DND-41 (cell line): ENCODE measurements at regions not wholly inside any gene's neighbourhood (a gene's known extent, or its start where the extent isn't known, plus 50 kb on each side); places are given as distances from the start of the nearest gene placed in this dataset.

ENCODE experiments used
- ATAC-seq: fragments of 200-7000 bp; cut with Tn5 transposase; 3 replicates; pipeline ENCODE4 v1.9.1; 2021; ENCODE audit warnings: low read depth; ENCODE audit not compliant: insufficient read depth
- DNase-seq: peaks from one replicate; pipeline ENCODE4 v3.0.0-alpha.2; 2020
- H2AFZ ChIP-seq: 2 replicates; pipeline ENCODE4 v1.6.0; 2012; ENCODE audit warnings: low read depth, low read length
- H3K27ac ChIP-seq: 2 replicates; pipeline ENCODE4 v1.5.1; 2012; ENCODE audit warnings: low read length, inconsistent platforms
- H3K27me3 ChIP-seq: fragments of 200-600 bp; sonication (generic); 2 replicates; pipeline ENCODE4 v1.6.0; 2012; ENCODE audit warnings: low read length, mild to moderate bottlenecking, inconsistent platforms; ENCODE audit not compliant: insufficient read depth, poor library complexity
- H3K36me3 ChIP-seq: 2 replicates; pipeline ENCODE4 v1.5.1; 2012; ENCODE audit warnings: low read length, inconsistent platforms; ENCODE audit not compliant: insufficient read depth
- H3K4me1 ChIP-seq: 2 replicates; pipeline ENCODE4 v1.5.1; 2012; ENCODE audit warnings: mild to moderate bottlenecking, low read length; ENCODE audit not compliant: insufficient read depth
- H3K4me2 ChIP-seq: 2 replicates; pipeline ENCODE4 v1.6.0; 2012; ENCODE audit warnings: mild to moderate bottlenecking, moderate library complexity, low read length, inconsistent platforms; ENCODE audit not compliant: insufficient read depth
- H3K4me3 ChIP-seq, 2 experiments: fragments of 200-600 bp in 1 of 2; shearing (Covaris generic) in 1 of 2; 2 replicates each; pipeline ENCODE4 v1.5.1; 2012 to 2016; ENCODE audit warnings: inconsistent platforms in 2 of 2, low read length in 2 of 2, mild to moderate bottlenecking in 2 of 2, low read depth in 1 of 2, moderate library complexity in 1 of 2
- H3K79me2 ChIP-seq: 2 replicates; pipeline ENCODE4 v1.6.0; 2012; ENCODE audit warnings: low read length, inconsistent platforms; ENCODE audit not compliant: insufficient read depth
- H3K9ac ChIP-seq: 2 replicates; pipeline ENCODE4 v1.6.0; 2012; ENCODE audit warnings: low read depth, mild to moderate bottlenecking, inconsistent platforms, low read length, moderate library complexity
- H3K9me3 ChIP-seq: 2 replicates; pipeline ENCODE4 v1.5.1; 2012; ENCODE audit warnings: low read length, moderate library complexity, mild to moderate bottlenecking, inconsistent platforms; ENCODE audit not compliant: insufficient read depth, severe bottlenecking
- H4K20me1 ChIP-seq: 2 replicates; pipeline ENCODE4 v1.6.0; 2012; ENCODE audit warnings: low read length; ENCODE audit not compliant: insufficient read depth
- CTCF ChIP-seq: IDR thresholded peaks from 2 replicates; pipeline ENCODE4 v1.5.1; 2012; ENCODE audit warnings: borderline replicate concordance, low read length, moderate library complexity, mild to moderate bottlenecking; ENCODE audit not compliant: poor library complexity, severe bottlenecking; ENCODE audit errors: extremely low read depth
- EZH2 ChIP-seq: IDR thresholded peaks from 3 replicates; pipeline ENCODE4 v1.6.1; 2012; ENCODE audit warnings: borderline replicate concordance, low read depth, mild to moderate bottlenecking, moderate library complexity, low read length, inconsistent platforms; ENCODE audit not compliant: severe bottlenecking

GRCh38 chr3:82001276-82001923, 240.0 kb upstream of the GBE1 start:
- ATAC-seq = no peak
- DNase-seq = no peak
- Histone ChIP-seq H3K9me3 (no peaks in the 10 kb centered on the region), H3K27me3 (no peaks in the 10 kb centered on the region), H3K9ac (no peak overlapping the region), H4K20me1 (no peaks in the 10 kb centered on the region), H2AFZ (no peak overlapping the region), H3K79me2 (no peaks in the 10 kb centered on the region), H3K27ac (no peak overlapping the region), H3K4me1 (no peaks in the 10 kb centered on the region), H3K4me3 (no peak overlapping the region), H3K36me3 (no peaks in the 10 kb centered on the region), H3K4me2 (no peak overlapping the region)
- TF ChIP-seq EZH2 (no peak), CTCF (no peak)

- Histone ChIP-seq H3K9me3 (no peaks in the 10 kb centered on the region), H3K4me3 (no peak overlapping the region), H3K79me2 (no peaks in the 10 kb centered on the region), H3K4me1 (no peaks in the 10 kb centered on the region), H4K20me1 (no peaks in the 10 kb centered on the region), H3K4me2 (no peak overlapping the region), H3K9ac (no peak overlapping the region), H2AFZ (no peak overlapping the region), H3K27ac (no peak overlapping the region), H3K27me3 (no peaks in the 10 kb centered on the region), H3K36me3 (no peaks in the 10 kb centered on the region)
- ATAC-seq (no peak), DNase-seq (no peak)
- no peak for TF ChIP-seq CTCF
- TF ChIP-seq EZH2 = no peak
Measured at GRCh38 chr3:82000773-82001172, 239.3 kb upstream of the GBE1 start.

- H3K27ac ChIP-seq = no peak overlapping the region
- no peaks in the 10 kb centered on the region for H4K20me1 ChIP-seq
- no peak overlapping the region for H3K4me2 ChIP-seq
- no peaks in the 10 kb centered on the region for H3K36me3 ChIP-seq
- H3K4me3 ChIP-seq = no peak overlapping the region
- H3K27me3 ChIP-seq = no peaks in the 10 kb centered on the region
- H2AFZ ChIP-seq = no peak overlapping the region
- no peak for ATAC-seq
- no peak overlapping the region for H3K9ac ChIP-seq
- no peak for DNase-seq
- H3K79me2 ChIP-seq = no peaks in the 10 kb centered on the region
- no peak for TF ChIP-seq EZH2
- TF ChIP-seq CTCF = no peak
- H3K9me3 ChIP-seq = no peaks in the 10 kb centered on the region
- no peaks in the 10 kb centered on the region for H3K4me1 ChIP-seq
Measured at GRCh38 chr3:82000350-82000749, 238.9 kb upstream of the GBE1 start.

GRCh38 chr3:81998907-81999306, 237.5 kb upstream of the GBE1 start:
- no peaks in the 10 kb centered on the region for H4K20me1 ChIP-seq
- no peak overlapping the region for H3K9ac ChIP-seq
- no peaks in the 10 kb centered on the region for H3K4me1 ChIP-seq
- ATAC-seq (no peak), DNase-seq (no peak)
- H3K27ac ChIP-seq = no peak overlapping the region
- no peaks in the 10 kb centered on the region for H3K36me3 ChIP-seq
- H3K4me3 ChIP-seq = no peak overlapping the region
- H3K79me2 ChIP-seq = no peaks in the 10 kb centered on the region
- H2AFZ ChIP-seq = no peak overlapping the region
- no peak overlapping the region for H3K4me2 ChIP-seq
- no peaks in the 10 kb centered on the region for H3K27me3 ChIP-seq
- TF ChIP-seq CTCF (no peak), EZH2 (no peak)
- no peaks in the 10 kb centered on the region for H3K9me3 ChIP-seq
